ENCODE measurements at regions not wholly inside any gene's neighbourhood (a gene's known extent, or its start where the extent isn't known, plus 50 kb on each side); places are given as distances from the start of the nearest gene placed in this dataset.

- Histone ChIP-seq H3K4me3 (no peak overlapping the region), H3K9me3 (no peaks in the 10 kb centered on the region), H3K36me3 (no peaks in the 10 kb centered on the region), H3K27ac (no peak overlapping the region), H3K4me1 (peaks cover 0 to 3% (median 0%) of the 10 kb centered on the region in 6 donors), H3K27me3 (replicated peaks in 1 of 7) (peaks cover 0 to 5% (median 0%) of the 10 kb centered on the region in 7 donors)
- intact Hi-C loops (cut with DNase I; ENCODE audit: low total_unique reads): no loop called here
- DNase-seq: no peak
- TF ChIP-seq POLR2A (IDR thresholded peaks at IDR 0.05): no peak
- TF ChIP-seq, protein P1, sequence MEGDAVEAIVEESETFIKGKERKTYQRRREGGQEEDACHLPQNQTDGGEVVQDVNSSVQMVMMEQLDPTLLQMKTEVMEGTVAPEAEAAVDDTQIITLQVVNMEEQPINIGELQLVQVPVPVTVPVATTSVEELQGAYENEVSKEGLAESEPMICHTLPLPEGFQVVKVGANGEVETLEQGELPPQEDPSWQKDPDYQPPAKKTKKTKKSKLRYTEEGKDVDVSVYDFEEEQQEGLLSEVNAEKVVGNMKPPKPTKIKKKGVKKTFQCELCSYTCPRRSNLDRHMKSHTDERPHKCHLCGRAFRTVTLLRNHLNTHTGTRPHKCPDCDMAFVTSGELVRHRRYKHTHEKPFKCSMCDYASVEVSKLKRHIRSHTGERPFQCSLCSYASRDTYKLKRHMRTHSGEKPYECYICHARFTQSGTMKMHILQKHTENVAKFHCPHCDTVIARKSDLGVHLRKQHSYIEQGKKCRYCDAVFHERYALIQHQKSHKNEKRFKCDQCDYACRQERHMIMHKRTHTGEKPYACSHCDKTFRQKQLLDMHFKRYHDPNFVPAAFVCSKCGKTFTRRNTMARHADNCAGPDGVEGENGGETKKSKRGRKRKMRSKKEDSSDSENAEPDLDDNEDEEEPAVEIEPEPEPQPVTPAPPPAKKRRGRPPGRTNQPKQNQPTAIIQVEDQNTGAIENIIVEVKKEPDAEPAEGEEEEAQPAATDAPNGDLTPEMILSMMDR (IDR thresholded peaks at IDR 0.05 in 8 of 11, conservative IDR thresholded peaks at IDR 0.05 in 3 of 11): peak in 9 of 11 experiments; percentile 5 to 67 (median 56)
- WGBS, 5 donors: 54 to 67% (median 58%) methylated on average over 5 of the region's 5 CpGs
Measured at GRCh38 chr11:57116654-57117053, 65.1 kb upstream of the LRRC55 start.

- WGBS, 5 donors: 80 to 99% (median 87%) methylated on average over 3 of the region's 3 CpGs
Measured at GRCh38 chr11:57120192-57120965, 61.4 kb upstream of the LRRC55 start.

DNA sequence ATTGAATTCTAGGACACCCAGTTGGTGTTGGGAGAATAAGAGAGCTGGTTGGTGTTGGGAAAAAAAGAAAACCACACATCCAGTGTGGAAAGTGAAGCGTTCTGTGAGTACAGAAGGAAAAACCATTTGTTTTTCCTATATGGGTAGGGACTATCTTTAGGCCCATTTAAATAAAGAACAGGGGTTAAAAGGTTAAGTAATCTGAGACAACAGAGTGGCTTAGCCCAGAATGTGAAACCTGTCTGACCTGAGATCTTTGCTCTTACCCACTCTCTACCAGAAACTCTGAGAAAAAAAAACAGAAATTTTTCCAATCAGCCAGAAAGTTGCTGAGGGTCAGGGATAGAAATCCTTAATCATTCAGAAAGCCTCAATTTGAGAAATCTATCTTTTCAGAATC lies 59.8 kb upstream of the LRRC55 start:
- peaks cover 3 to 30% (median 13%) of the 10 kb centered on the region in 6 donors for H3K4me1 ChIP-seq
- 56 to 68% (median 61%) methylated on average over 1 of the region's 1 CpG for WGBS, 5 donors
- TF ChIP-seq, protein P1 (IDR thresholded peaks at IDR 0.05 in 8 of 11, conservative IDR thresholded peaks at IDR 0.05 in 3 of 11): no peak
- TF ChIP-seq POLR2AphosphoS5 (IDR thresholded peaks at IDR 0.05) (no peak), POLR2A (IDR thresholded peaks at IDR 0.05) (no peak)
- intact Hi-C loops (cut with DNase I; ENCODE audit: low total_unique reads): loop anchor here (10.0 kb wide), 1 partner anchor 287 kb away; no protein-coding TSS in a partner anchor
- H3K27me3 ChIP-seq (replicated peaks in 1 of 7): peaks cover 0 to 27% (median 0%) of the 10 kb centered on the region in 7 donors
- H3K4me3 ChIP-seq: no peak overlapping the region
- no peak for DNase-seq
- H3K9me3 ChIP-seq: no peaks in the 10 kb centered on the region
- no peaks in the 10 kb centered on the region for H3K36me3 ChIP-seq
- H3K27ac ChIP-seq: peak overlapping the region in 1 of 8 donors; percentile 1

More at GRCh38 chr11:57120192-57120965, 61.4 kb upstream of the LRRC55 start:
- TF ChIP-seq POLR2AphosphoS5 (IDR thresholded peaks at IDR 0.05) (no peak), POLR2A (IDR thresholded peaks at IDR 0.05) (no peak)
- TF ChIP-seq, protein P1 (IDR thresholded peaks at IDR 0.05 in 8 of 11, conservative IDR thresholded peaks at IDR 0.05 in 3 of 11): no peak
- Histone ChIP-seq H3K9me3 (no peaks in the 10 kb centered on the region), H3K36me3 (no peaks in the 10 kb centered on the region), H3K4me1 (peaks cover 3 to 30% (median 13%) of the 10 kb centered on the region in 6 donors), H3K27me3 (replicated peaks in 1 of 7) (peaks cover 0 to 21% (median 0%) of the 10 kb centered on the region in 7 donors), H3K4me3 (no peak overlapping the region), H3K27ac (no peak overlapping the region)
- DNase-seq: no peak
- intact Hi-C loops (cut with DNase I; ENCODE audit: low total_unique reads): loop anchor here (10.0 kb wide), 1 partner anchor 286 kb away; no protein-coding TSS in a partner anchor

DNA sequence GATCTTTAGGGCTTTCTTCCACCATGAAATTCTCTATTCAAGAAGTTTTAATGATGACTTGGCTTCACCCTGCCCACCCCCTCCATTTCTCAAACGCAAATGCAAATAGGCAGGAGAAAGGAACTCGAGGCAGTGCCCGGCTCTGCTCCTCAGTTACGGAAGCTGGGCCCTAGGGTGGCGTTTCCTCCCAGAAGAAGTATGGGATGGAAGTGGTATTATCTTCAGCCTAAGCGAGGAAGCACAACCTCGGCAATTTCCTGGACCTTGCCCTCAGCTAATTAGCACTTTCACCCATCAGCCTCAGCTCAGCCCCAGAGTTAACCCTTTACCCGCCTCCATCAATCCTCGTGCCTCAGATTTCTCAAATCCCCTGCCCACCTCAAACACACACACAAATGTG lies 58.2 kb upstream of the LRRC55 start:
- H3K4me3 ChIP-seq: no peak overlapping the region
- H3K36me3 ChIP-seq: no peaks in the 10 kb centered on the region
- WGBS, 5 donors: 10 to 32% (median 14%) methylated on average over 9 of the region's 9 CpGs
- intact Hi-C loops (cut with DNase I; ENCODE audit: low total_unique reads): loop anchor here (10.0 kb wide), 1 partner anchor 289 kb away; no protein-coding TSS in a partner anchor
- peaks cover 0 to 31% (median 0%) of the 10 kb centered on the region in 7 donors for H3K27me3 ChIP-seq (replicated peaks in 1 of 7)
- peaks cover 3 to 30% (median 13%) of the 10 kb centered on the region in 6 donors for H3K4me1 ChIP-seq
- H3K9me3 ChIP-seq: no peaks in the 10 kb centered on the region
- TF ChIP-seq, protein P1 (IDR thresholded peaks at IDR 0.05 in 8 of 11, conservative IDR thresholded peaks at IDR 0.05 in 3 of 11): no peak
- TF ChIP-seq POLR2A (IDR thresholded peaks at IDR 0.05): no peak
- TF ChIP-seq POLR2AphosphoS5 (IDR thresholded peaks at IDR 0.05): peak in 2 of 3 donors; percentile 45 to 55
- H3K27ac ChIP-seq: peak overlapping the region in 6 of 8 donors; percentile 43 to 65 (median 58)
- peak; percentile 77 for DNase-seq
